Panc1 (cell line): ENCODE measurements at regions not wholly inside any gene's neighbourhood (a gene's known extent, or its start where the extent isn't known, plus 50 kb on each side); places are given as distances from the start of the nearest gene placed in this dataset.

Experiments
- SIN3A ChIP-seq: IDR thresholded peaks from 2 replicates; pipeline ENCODE4 v1.6.1; 2012; ENCODE audit warnings: low read depth, mild to moderate bottlenecking, low read length, moderate library complexity, borderline replicate concordance; ENCODE audit not compliant: insufficient read depth
- TCF7L2 ChIP-seq: IDR thresholded peaks from 2 replicates; pipeline ENCODE4 v1.6.1; 2011; ENCODE audit warnings: mild to moderate bottlenecking, low read depth, low read length, inconsistent platforms
- TF ChIP-seq, protein P1 (sequence below): fragments of 450-650 bp; IDR thresholded peaks from 2 replicates; pipeline ENCODE4 v1.5.1; 2017; ENCODE audit warnings: mild to moderate bottlenecking
- TF ChIP-seq, protein P2 (sequence below), 2 experiments: IDR thresholded peaks; 2 replicates each; pipeline ENCODE4 v1.6.1; 2011 to 2012; ENCODE audit warnings: low read depth in 2 of 2, control low read depth in 1 of 2, low read length in 1 of 2, mild to moderate bottlenecking in 1 of 2, moderate library complexity in 1 of 2; ENCODE audit not compliant: insufficient read depth in 1 of 2

DNA sequence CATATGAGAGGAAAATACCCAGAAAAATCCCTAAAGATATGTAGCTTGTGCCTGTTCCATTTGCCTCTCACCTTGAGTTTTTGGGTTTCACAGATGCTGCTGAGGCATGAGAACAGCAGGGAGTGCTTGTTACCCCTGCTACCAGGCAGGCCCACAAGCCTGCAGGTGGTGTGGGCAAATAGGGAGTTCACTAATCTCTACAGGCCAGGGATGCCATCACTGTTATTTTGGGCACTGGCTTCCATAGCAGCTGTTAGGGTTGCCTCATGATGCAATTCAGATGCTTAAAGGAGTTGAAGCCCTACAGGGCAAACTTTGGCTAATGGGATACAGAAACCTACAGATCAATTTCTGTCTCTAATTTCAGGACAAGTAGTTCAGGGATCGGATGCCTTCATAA, 873.5 kb downstream of the OTOL1 start:
- TF ChIP-seq TCF7L2 (no peak), SIN3A (no peak)
- TF ChIP-seq, protein P1, sequence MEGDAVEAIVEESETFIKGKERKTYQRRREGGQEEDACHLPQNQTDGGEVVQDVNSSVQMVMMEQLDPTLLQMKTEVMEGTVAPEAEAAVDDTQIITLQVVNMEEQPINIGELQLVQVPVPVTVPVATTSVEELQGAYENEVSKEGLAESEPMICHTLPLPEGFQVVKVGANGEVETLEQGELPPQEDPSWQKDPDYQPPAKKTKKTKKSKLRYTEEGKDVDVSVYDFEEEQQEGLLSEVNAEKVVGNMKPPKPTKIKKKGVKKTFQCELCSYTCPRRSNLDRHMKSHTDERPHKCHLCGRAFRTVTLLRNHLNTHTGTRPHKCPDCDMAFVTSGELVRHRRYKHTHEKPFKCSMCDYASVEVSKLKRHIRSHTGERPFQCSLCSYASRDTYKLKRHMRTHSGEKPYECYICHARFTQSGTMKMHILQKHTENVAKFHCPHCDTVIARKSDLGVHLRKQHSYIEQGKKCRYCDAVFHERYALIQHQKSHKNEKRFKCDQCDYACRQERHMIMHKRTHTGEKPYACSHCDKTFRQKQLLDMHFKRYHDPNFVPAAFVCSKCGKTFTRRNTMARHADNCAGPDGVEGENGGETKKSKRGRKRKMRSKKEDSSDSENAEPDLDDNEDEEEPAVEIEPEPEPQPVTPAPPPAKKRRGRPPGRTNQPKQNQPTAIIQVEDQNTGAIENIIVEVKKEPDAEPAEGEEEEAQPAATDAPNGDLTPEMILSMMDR = no peak
- TF ChIP-seq, protein P2, sequence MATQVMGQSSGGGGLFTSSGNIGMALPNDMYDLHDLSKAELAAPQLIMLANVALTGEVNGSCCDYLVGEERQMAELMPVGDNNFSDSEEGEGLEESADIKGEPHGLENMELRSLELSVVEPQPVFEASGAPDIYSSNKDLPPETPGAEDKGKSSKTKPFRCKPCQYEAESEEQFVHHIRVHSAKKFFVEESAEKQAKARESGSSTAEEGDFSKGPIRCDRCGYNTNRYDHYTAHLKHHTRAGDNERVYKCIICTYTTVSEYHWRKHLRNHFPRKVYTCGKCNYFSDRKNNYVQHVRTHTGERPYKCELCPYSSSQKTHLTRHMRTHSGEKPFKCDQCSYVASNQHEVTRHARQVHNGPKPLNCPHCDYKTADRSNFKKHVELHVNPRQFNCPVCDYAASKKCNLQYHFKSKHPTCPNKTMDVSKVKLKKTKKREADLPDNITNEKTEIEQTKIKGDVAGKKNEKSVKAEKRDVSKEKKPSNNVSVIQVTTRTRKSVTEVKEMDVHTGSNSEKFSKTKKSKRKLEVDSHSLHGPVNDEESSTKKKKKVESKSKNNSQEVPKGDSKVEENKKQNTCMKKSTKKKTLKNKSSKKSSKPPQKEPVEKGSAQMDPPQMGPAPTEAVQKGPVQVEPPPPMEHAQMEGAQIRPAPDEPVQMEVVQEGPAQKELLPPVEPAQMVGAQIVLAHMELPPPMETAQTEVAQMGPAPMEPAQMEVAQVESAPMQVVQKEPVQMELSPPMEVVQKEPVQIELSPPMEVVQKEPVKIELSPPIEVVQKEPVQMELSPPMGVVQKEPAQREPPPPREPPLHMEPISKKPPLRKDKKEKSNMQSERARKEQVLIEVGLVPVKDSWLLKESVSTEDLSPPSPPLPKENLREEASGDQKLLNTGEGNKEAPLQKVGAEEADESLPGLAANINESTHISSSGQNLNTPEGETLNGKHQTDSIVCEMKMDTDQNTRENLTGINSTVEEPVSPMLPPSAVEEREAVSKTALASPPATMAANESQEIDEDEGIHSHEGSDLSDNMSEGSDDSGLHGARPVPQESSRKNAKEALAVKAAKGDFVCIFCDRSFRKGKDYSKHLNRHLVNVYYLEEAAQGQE (IDR thresholded peaks at IDR 0.05; ENCODE audit: insufficient read depth in 1 of 2, low read depth in 2 of 2, low read length in 1 of 2) = no peak
